Smooth muscle cell (in vitro differentiated cells): ENCODE measurements at regions not wholly inside any gene's neighbourhood (a gene's known extent, or its start where the extent isn't known, plus 50 kb on each side); places are given as distances from the start of the nearest gene placed in this dataset.
A peak's percentile ranks its signal among the peaks of the same experiment; 100 is the strongest.
"Not testable (repeated sequence)": the region's sequence is repeated elsewhere in the genome, so short reads cannot be mapped to it uniquely, and the experiment has no call there.

ENCODE experiments used
- DNase-seq: peaks from one replicate; lab custom pipeline; 2025; ENCODE audit not compliant: unreplicated experiment; lab: John Stamatoyannopoulos, UW
- H2AFZ ChIP-seq: fragments of 200-600 bp; sonication (generic); 2 replicates; pipeline ENCODE4 v1.6.0; 2016; ENCODE audit warnings: antibody characterized with exemption, low read depth, mild to moderate bottlenecking
- H3F3A ChIP-seq: fragments of 200-600 bp; sonication (generic); 2 replicates; pipeline ENCODE4 v1.6.0; 2017; ENCODE audit warnings: antibody characterized with exemption, low read depth
- H3K27ac ChIP-seq: fragments of 200-600 bp; sonication (generic); 2 replicates; pipeline ENCODE4 v1.5.1; 2016; ENCODE audit warnings: low read depth, mild to moderate bottlenecking
- H3K27me3 ChIP-seq: fragments of 200-600 bp; sonication (generic); 2 replicates; pipeline ENCODE4 v1.6.1; 2016; ENCODE audit warnings: low read depth, mild to moderate bottlenecking
- H3K36me3 ChIP-seq: fragments of 200-600 bp; sonication (generic); 2 replicates; pipeline ENCODE4 v1.5.1; 2016; ENCODE audit warnings: low read depth
- H3K4me1 ChIP-seq: fragments of 200-600 bp; sonication (generic); 2 replicates; pipeline ENCODE4 v1.5.1; 2016; ENCODE audit warnings: low read depth
- H3K4me2 ChIP-seq: fragments of 200-600 bp; sonication (generic); 2 replicates; pipeline ENCODE4 v1.6.0; 2016; ENCODE audit warnings: mild to moderate bottlenecking
- H3K4me3 ChIP-seq: fragments of 200-600 bp; sonication (generic); 2 replicates; pipeline ENCODE4 v1.5.1; 2016; ENCODE audit warnings: mild to moderate bottlenecking
- H3K79me2 ChIP-seq: fragments of 200-600 bp; sonication (generic); 2 replicates; pipeline ENCODE4 v1.6.0; 2016; ENCODE audit warnings: low read depth, mild to moderate bottlenecking
- H3K9ac ChIP-seq: fragments of 200-600 bp; sonication (generic); 2 replicates; pipeline ENCODE4 v1.6.0; 2016; ENCODE audit warnings: low read depth
- H3K9me3 ChIP-seq: fragments of 200-600 bp; sonication (generic); replicated peaks from 2 replicates; pipeline ENCODE4 v1.5.1; 2016; ENCODE audit warnings: low read depth
- H4K20me1 ChIP-seq: fragments of 200-600 bp; sonication (generic); 2 replicates; pipeline ENCODE4 v1.6.0; 2016; ENCODE audit warnings: low read depth
- CTCF ChIP-seq: fragments of 200-600 bp; sonication (generic); IDR thresholded peaks from 2 replicates; pipeline ENCODE4 v1.5.1; 2017; ENCODE audit warnings: borderline replicate concordance, mild to moderate bottlenecking, antibody characterized with exemption; ENCODE audit not compliant: insufficient read depth, poor library complexity, severe bottlenecking
- WGBS: methylation state at CpG from one replicate; pipeline ENCODE4 v1.1.7; 2016; ENCODE audit warnings: low lambda C conversion rate; 5-methylcytosine and 5-hydroxymethylcytosine counted together

GRCh38 chr14:84336433-84336832, 1193.5 kb upstream of the FLRT2 start:
- Histone ChIP-seq H3K27ac (no peak overlapping the region), H3K36me3 (no peaks in the 10 kb centered on the region), H3K27me3 (no peaks in the 10 kb centered on the region), H3F3A (no peaks in the 10 kb centered on the region), H3K9me3 (no peaks in the 10 kb centered on the region), H3K79me2 (no peaks in the 10 kb centered on the region), H4K20me1 (no peaks in the 10 kb centered on the region), H3K4me3 (no peak overlapping the region), H3K4me1 (no peaks in the 10 kb centered on the region), H2AFZ (no peak overlapping the region), H3K4me2 (no peak overlapping the region), H3K9ac (no peak overlapping the region)
- TF ChIP-seq CTCF, result no peak
- no peak for DNase-seq

DNA sequence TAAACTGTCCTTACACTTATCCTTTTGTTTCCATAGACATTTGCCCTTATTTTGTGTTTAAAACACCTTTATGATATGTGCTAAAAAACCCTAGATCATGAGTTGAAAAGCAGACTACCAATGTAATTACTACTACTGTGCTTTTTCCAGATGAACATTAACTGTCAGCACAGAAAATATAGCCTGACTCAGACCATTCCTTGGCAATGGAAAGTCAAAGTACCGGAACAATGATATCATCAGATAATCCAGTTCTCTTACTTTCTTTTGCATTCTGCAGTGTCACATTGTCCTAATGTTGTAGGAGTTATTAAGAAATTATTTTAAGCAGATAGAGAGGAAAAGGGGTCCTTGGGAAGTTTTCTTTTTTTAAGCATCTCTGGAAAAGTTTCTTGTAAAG, 1189.0 kb upstream of the FLRT2 start:
- peak overlapping the region; percentile 17 for H3K4me2 ChIP-seq
- H3K36me3 ChIP-seq, result no peaks in the 10 kb centered on the region
- DNase-seq, result no peak
- TF ChIP-seq CTCF, result no peak
- WGBS, result 11% methylated on average over 1 of the region's 1 CpG
- H3K27ac ChIP-seq, result peak overlapping the region; percentile 93
- H2AFZ ChIP-seq, result no peak overlapping the region
- no peaks in the 10 kb centered on the region for H3K9me3 ChIP-seq
- no peak overlapping the region for H3K9ac ChIP-seq
- peaks cover 5% of the 10 kb centered on the region for H3F3A ChIP-seq
- no peaks in the 10 kb centered on the region for H3K79me2 ChIP-seq
- H4K20me1 ChIP-seq, result no peaks in the 10 kb centered on the region
- no peaks in the 10 kb centered on the region for H3K27me3 ChIP-seq
- no peaks in the 10 kb centered on the region for H3K4me1 ChIP-seq
- H3K4me3 ChIP-seq, result no peak overlapping the region

- H3K9me3 ChIP-seq, H3K36me3 ChIP-seq, H3K4me1 ChIP-seq, H2AFZ ChIP-seq, H3K27me3 ChIP-seq, H3K4me2 ChIP-seq, H4K20me1 ChIP-seq, DNase-seq, H3F3A ChIP-seq, H3K4me3 ChIP-seq, H3K79me2 ChIP-seq: not testable (repeated sequence)
- 95% methylated on average over 3 of the region's 3 CpGs for WGBS
- Histone ChIP-seq H3K27ac (peak overlapping the region; percentile 93), H3K9ac (peak overlapping the region; percentile 10)
Measured at GRCh38 chr14:84341867-84342266, 1188.1 kb upstream of the FLRT2 start.

- Histone ChIP-seq H3K27me3 (no peaks in the 10 kb centered on the region), H3K9me3 (no peaks in the 10 kb centered on the region), H4K20me1 (no peaks in the 10 kb centered on the region), H3K4me2 (peak overlapping the region; percentile 52), H3F3A (peaks cover 5% of the 10 kb centered on the region), H3K27ac (peak overlapping the region; percentile 93), H3K36me3 (no peaks in the 10 kb centered on the region), H3K79me2 (no peaks in the 10 kb centered on the region), H3K4me1 (no peaks in the 10 kb centered on the region), H2AFZ (peak overlapping the region; percentile 13), H3K4me3 (no peak overlapping the region), H3K9ac (peak overlapping the region; percentile 58)
- WGBS, result 0% methylated on average over 3 of the region's 3 CpGs
- DNase-seq, result no peak
- TF ChIP-seq CTCF, result no peak
Measured at GRCh38 chr14:84343656-84344055, 1186.3 kb upstream of the FLRT2 start.
